Progenitor cell of endocrine pancreas (in vitro differentiated cells): ENCODE measurements at regions not wholly inside any gene's neighbourhood (a gene's known extent, or its start where the extent isn't known, plus 50 kb on each side); places are given as distances from the start of the nearest gene placed in this dataset.
"Not testable (repeated sequence)": the region's sequence is repeated elsewhere in the genome, so short reads cannot be mapped to it uniquely, and the experiment has no call there.

Experiments used
- DNase-seq: peaks from one replicate; pipeline ENCODE4 v3.0.0; 2021; ENCODE audit warnings: low spot score; ENCODE audit not compliant: unreplicated experiment
- H3K27ac Mint-ChIP-seq: 2 replicates; pipeline ENCODE4 v1.8.0; 2021; ENCODE audit warnings: mild to moderate bottlenecking, moderate library complexity, mixed read lengths
- H3K27me3 Mint-ChIP-seq: 2 replicates; pipeline ENCODE4 v1.8.0; 2021; ENCODE audit warnings: mixed read lengths
- H3K36me3 Mint-ChIP-seq: 2 replicates; pipeline ENCODE4 v1.8.0; 2022; ENCODE audit warnings: mixed read lengths; ENCODE audit not compliant: insufficient read depth
- H3K4me1 Mint-ChIP-seq: 2 replicates; pipeline ENCODE4 v1.8.0; 2021; ENCODE audit warnings: low read depth, mixed read lengths
- H3K4me3 Mint-ChIP-seq: 2 replicates; pipeline ENCODE4 v1.8.0; 2021; ENCODE audit warnings: low read depth, mild to moderate bottlenecking, moderate library complexity, mixed read lengths
- H3K9me3 Mint-ChIP-seq: 2 replicates; pipeline ENCODE4 v1.8.0; 2021; ENCODE audit warnings: low read depth, mixed read lengths
- CTCF ChIP-seq: fragments of 200-600 bp; sonication (generic); IDR thresholded peaks from one replicate; pipeline ENCODE4 v1.5.0; 2021; ENCODE audit warnings: antibody characterized with exemption, mild to moderate bottlenecking; ENCODE audit not compliant: unreplicated experiment

- no peak overlapping the region for H3K27ac Mint-ChIP-seq
- H3K27me3 Mint-ChIP-seq: no peaks in the 10 kb centered on the region
- TF ChIP-seq CTCF: no peak
- no peaks in the 10 kb centered on the region for H3K36me3 Mint-ChIP-seq
- H3K4me3 Mint-ChIP-seq: no peak overlapping the region
- no peaks in the 10 kb centered on the region for H3K9me3 Mint-ChIP-seq
- peaks cover 3% of the 10 kb centered on the region for H3K4me1 Mint-ChIP-seq
- DNase-seq: no peak
Measured at GRCh38 chr2:153404792-153405191, 73.8 kb downstream of the RPRM start.

GRCh38 chr2:153403940-153404339 is 74.6 kb downstream of the RPRM start:
- TF ChIP-seq CTCF: no peak
- H3K4me3 Mint-ChIP-seq: peak overlapping the region; percentile 74
- H3K9me3 Mint-ChIP-seq: no peaks in the 10 kb centered on the region
- no peak for DNase-seq
- H3K27ac Mint-ChIP-seq: peak overlapping the region; percentile 96
- peaks cover 3% of the 10 kb centered on the region for H3K4me1 Mint-ChIP-seq
- H3K27me3 Mint-ChIP-seq: no peaks in the 10 kb centered on the region
- no peaks in the 10 kb centered on the region for H3K36me3 Mint-ChIP-seq

GRCh38 chr2:153403352-153403751 is 75.2 kb downstream of the RPRM start:
- Mint-ChIP-seq H3K4me3 (peak overlapping the region; percentile 74), H3K27ac (peak overlapping the region; percentile 96)
- DNase-seq: peak; percentile 30
- H3K4me1 Mint-ChIP-seq, H3K36me3 Mint-ChIP-seq, H3K9me3 Mint-ChIP-seq, H3K27me3 Mint-ChIP-seq: not testable (repeated sequence)

GRCh38 chr2:153394686-153395085 is 83.9 kb downstream of the RPRM start:
- H3K4me1 Mint-ChIP-seq: no peaks in the 10 kb centered on the region
- peaks cover 7% of the 10 kb centered on the region for H3K9me3 Mint-ChIP-seq
- no peak for TF ChIP-seq CTCF
- H3K36me3 Mint-ChIP-seq: no peaks in the 10 kb centered on the region
- H3K27ac Mint-ChIP-seq: no peak overlapping the region
- no peak overlapping the region for H3K4me3 Mint-ChIP-seq
- no peak for DNase-seq
- H3K27me3 Mint-ChIP-seq: peaks cover 4% of the 10 kb centered on the region

GRCh38 chr2:153394247-153394646 is 84.3 kb downstream of the RPRM start:
- Mint-ChIP-seq H3K27me3 (peaks cover 6% of the 10 kb centered on the region), H3K27ac (no peak overlapping the region), H3K4me3 (no peak overlapping the region), H3K36me3 (no peaks in the 10 kb centered on the region), H3K9me3 (peaks cover 7% of the 10 kb centered on the region), H3K4me1 (no peaks in the 10 kb centered on the region)
- no peak for DNase-seq
- TF ChIP-seq CTCF: no peak

GRCh38 chr2:153393518-153393917 is 85.0 kb downstream of the RPRM start:
- TF ChIP-seq CTCF: no peak
- H3K27ac Mint-ChIP-seq: no peak overlapping the region
- DNase-seq: no peak
- peaks cover 7% of the 10 kb centered on the region for H3K9me3 Mint-ChIP-seq
- peaks cover 10% of the 10 kb centered on the region for H3K27me3 Mint-ChIP-seq
- H3K36me3 Mint-ChIP-seq: no peaks in the 10 kb centered on the region
- H3K4me3 Mint-ChIP-seq: no peak overlapping the region
- no peaks in the 10 kb centered on the region for H3K4me1 Mint-ChIP-seq
